Testis (tissue), 2 donors: ENCODE measurements at regions not wholly inside any gene's neighbourhood (a gene's known extent, or its start where the extent isn't known, plus 50 kb on each side); places are given as distances from the start of the nearest gene placed in this dataset.

Experiments used
- DNase-seq: peaks from one replicate; pipeline ENCODE4 v3.0.0-alpha.2; 2019
- H3K27ac ChIP-seq, 2 donors: fragments of 200-600 bp; sonication (generic); one replicate each; pipeline ENCODE4 v1.5.1; 2019
- H3K27me3 ChIP-seq: fragments of 200-600 bp; sonication (generic); one replicate; pipeline ENCODE4 v1.5.1; 2019
- H3K36me3 ChIP-seq: fragments of 200-600 bp; sonication (generic); one replicate; pipeline ENCODE4 v1.5.1; 2017; ENCODE audit warnings: low read depth; ENCODE audit errors: missing control alignments
- H3K4me1 ChIP-seq: fragments of 200-600 bp; sonication (generic); one replicate; pipeline ENCODE4 v1.5.1; 2019
- H3K4me3 ChIP-seq, 2 donors: fragments of 200-600 bp; sonication (generic); one replicate each; pipeline ENCODE4 v1.5.1; 2017 to 2019
- H3K9me3 ChIP-seq: fragments of 200-600 bp; sonication (generic); one replicate; pipeline ENCODE4 v1.5.1; 2017
- CTCF ChIP-seq, 3 experiments: fragments of 450-650 bp in 2 of 3; fragments of 200-600 bp in 1 of 3; sonication (generic) in 1 of 3; IDR thresholded peaks; one replicate each; pipeline ENCODE4 v1.5.1; 2016 to 2019; ENCODE audit warnings: antibody characterized with exemption in 3 of 3, mild to moderate bottlenecking in 2 of 3, moderate library complexity in 1 of 3
- POLR2A ChIP-seq: fragments of 450-650 bp; IDR thresholded peaks from one replicate; pipeline ENCODE4 v1.6.1; 2017; ENCODE audit warnings: antibody characterized with exemption, mild to moderate bottlenecking, moderate library complexity
- WGBS, 2 donors: methylation state at CpG; one replicate each; pipeline ENCODE4 v1.1.5; 2018; 5-methylcytosine and 5-hydroxymethylcytosine counted together
- intact Hi-C: fragments of 100-400 bp; cut with DNase I; formaldehyde crosslinking; loops from one replicate; pipeline ENCODE4 v1.15.1; 2023; ENCODE audit warnings: low total_unique reads

DNA sequence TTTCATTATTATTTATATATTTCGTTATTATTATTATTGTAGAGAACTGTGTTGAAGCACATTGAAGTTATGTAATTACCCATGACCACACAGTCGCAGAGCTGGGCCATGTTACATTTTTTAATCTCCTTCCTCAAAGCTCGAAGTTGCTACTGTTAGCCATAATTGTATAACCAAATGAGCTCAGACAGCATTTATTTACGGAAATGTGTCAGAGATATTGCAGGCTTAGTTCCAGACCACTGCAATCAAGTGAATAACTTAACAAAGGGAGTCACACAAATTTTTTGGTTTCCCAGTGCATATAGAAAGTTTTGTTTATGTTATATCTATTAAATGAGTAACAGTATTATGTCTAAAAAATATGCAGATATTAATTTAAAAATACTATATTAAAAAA, 147.1 kb upstream of the SLITRK1 start:
- Histone ChIP-seq H3K36me3 (no peaks in the 10 kb centered on the region), H3K4me1 (no peaks in the 10 kb centered on the region), H3K27me3 (no peaks in the 10 kb centered on the region), H3K9me3 (no peaks in the 10 kb centered on the region), H3K27ac (no peak overlapping the region), H3K4me3 (no peak overlapping the region)
- 83 to 84% methylated on average over 4 of the region's 4 CpGs for WGBS, 2 donors
- TF ChIP-seq POLR2A (no peak), CTCF (IDR thresholded peaks at IDR 0.05) (no peak)
- no peak for DNase-seq
- intact Hi-C loops: no loop called here

DNA sequence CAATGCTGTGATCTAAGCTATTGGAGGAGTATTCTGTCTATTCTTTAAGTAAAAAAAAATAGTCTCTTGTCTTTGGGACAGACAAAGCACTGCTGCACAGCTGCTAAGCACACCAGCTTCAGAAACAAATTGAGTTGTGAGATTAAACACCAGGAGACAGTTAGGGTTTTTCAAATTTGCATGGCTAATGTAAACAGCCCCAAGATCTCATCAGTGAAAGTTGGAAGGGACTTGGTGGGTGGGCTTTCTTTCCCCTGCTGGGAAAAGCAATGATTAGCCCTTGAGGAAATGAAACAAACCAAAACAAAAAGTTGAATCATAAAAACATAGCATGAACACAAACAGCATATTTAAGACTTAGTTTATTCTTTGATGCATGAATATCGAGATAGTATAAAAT, 143.6 kb upstream of the SLITRK1 start:
- Histone ChIP-seq H3K9me3 (no peaks in the 10 kb centered on the region), H3K27ac (no peak overlapping the region), H3K36me3 (no peaks in the 10 kb centered on the region), H3K4me1 (no peaks in the 10 kb centered on the region), H3K4me3 (no peak overlapping the region), H3K27me3 (no peaks in the 10 kb centered on the region)
- TF ChIP-seq POLR2A (no peak), CTCF (IDR thresholded peaks at IDR 0.05) (no peak)
- WGBS, 2 donors: 85 to 87% methylated on average over 1 of the region's 1 CpG
- intact Hi-C loops: no loop called here
- DNase-seq: no peak

DNA sequence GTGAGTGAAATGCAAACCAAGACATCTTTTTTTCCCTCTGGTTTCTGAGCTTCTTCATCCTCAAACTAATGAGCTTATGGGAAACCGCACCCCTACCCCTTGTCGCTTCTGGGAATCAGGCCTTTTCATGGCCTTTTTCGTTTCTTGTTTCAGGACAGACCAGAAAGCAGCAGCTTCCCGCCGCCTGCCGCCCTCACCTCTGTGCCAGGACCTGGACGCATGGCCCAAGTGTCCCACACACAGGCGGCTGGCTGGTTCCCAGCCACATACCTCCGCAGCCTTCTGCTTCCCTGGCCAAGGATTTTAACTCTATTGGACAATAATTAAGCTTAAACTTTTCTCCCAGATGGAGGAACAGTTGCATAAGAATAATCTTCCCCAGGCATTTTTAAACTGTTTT, 114.1 kb upstream of the SLITRK1 start:
- DNase-seq: no peak
- intact Hi-C loops: no loop called here
- no peaks in the 10 kb centered on the region for H3K27me3 ChIP-seq
- no peaks in the 10 kb centered on the region for H3K36me3 ChIP-seq
- TF ChIP-seq CTCF (IDR thresholded peaks at IDR 0.05) (no peak), POLR2A (no peak)
- no peak overlapping the region for H3K27ac ChIP-seq
- 78 to 79% methylated on average over 9 of the region's 9 CpGs for WGBS, 2 donors
- H3K4me3 ChIP-seq: peak overlapping the region in 1 of 2 donors; percentile 27
- H3K9me3 ChIP-seq: no peaks in the 10 kb centered on the region
- no peaks in the 10 kb centered on the region for H3K4me1 ChIP-seq

DNA sequence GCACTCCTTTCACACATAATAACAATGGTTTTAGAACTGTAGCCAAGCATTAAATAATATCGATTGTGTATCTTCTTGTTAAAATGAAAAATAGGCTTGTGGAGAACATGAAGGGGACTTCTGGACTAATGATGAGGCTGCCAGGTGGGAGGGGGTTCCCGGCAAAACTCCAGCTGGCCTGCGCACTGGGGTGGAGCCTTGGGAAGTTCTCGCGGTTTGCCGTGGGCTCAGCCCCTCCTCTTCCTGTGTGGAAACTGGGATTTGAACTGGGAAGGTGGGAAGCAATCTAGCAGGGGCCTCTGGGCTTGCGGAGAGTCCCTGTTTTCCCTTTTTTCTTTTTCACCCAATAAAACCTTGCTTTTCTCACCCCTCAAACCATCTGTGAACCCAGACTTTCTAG, 113.7 kb upstream of the SLITRK1 start:
- Histone ChIP-seq H3K9me3 (no peaks in the 10 kb centered on the region), H3K27ac (no peak overlapping the region), H3K4me1 (no peaks in the 10 kb centered on the region), H3K27me3 (no peaks in the 10 kb centered on the region), H3K4me3 (peak overlapping the region in 1 of 2 donors; percentile 27), H3K36me3 (no peaks in the 10 kb centered on the region)
- WGBS, 2 donors: 58 to 71% methylated on average over 7 of the region's 7 CpGs
- intact Hi-C loops: no loop called here
- TF ChIP-seq POLR2A (no peak), CTCF (IDR thresholded peaks at IDR 0.05) (no peak)
- peak; percentile 42 for DNase-seq

DNA sequence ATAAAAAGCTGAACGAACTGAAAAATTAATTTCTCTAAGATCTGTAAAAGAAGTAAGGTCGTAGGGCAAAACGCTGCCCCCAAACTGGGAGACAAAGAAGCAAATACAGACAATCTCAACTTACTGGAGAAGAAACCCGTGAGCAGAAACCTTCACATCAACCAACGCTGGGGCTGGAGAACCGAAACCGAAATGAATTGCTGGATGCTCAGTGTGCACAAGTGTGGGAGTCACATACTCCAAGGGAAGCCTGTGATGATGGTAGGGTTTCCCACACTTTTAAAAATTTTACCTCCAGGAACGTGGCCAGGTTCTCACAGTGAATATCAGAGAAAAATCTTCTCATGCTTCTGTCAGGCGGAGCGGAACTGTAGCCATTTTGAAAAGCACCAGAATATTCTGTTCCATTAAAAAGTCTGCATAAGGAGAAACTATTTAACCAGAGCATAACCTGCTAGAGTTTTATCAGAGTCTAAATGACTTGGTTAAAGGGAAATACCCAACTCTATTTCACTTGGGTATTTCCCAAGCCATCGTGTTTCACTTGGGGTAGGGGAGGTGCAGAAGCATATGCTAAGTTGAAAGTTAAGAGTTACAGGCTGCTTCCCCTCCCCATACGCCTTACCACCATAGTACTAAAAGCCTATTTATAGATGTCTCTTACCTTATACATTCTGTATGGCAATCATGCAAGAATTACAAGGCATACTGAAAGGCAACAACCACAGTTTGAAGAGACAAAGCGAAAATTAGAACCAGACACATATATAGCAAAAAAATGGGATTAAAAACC, 110.5 kb upstream of the SLITRK1 start:
- H3K4me3 ChIP-seq: no peak overlapping the region
- no peak overlapping the region for H3K27ac ChIP-seq
- no peaks in the 10 kb centered on the region for H3K9me3 ChIP-seq
- H3K4me1 ChIP-seq: no peaks in the 10 kb centered on the region
- H3K36me3 ChIP-seq: no peaks in the 10 kb centered on the region
- WGBS, 2 donors: 81 to 87% methylated on average over 13 of the region's 13 CpGs
- no peak for TF ChIP-seq POLR2A
- TF ChIP-seq CTCF (IDR thresholded peaks at IDR 0.05): no peak
- DNase-seq: no peak
- intact Hi-C loops: no loop called here
- H3K27me3 ChIP-seq: no peaks in the 10 kb centered on the region
